Stimulated activated CD4-positive, alpha-beta T cell treated with anti-CD3 and anti-CD28 coated beads, Interleukin-1b, Interleukin-23, amount 100 ng/mL, for 48 hours (primary cell): ENCODE measurements at regions not wholly inside any gene's neighbourhood (a gene's known extent, or its start where the extent isn't known, plus 50 kb on each side); places are given as distances from the start of the nearest gene placed in this dataset.

ENCODE experiments used
- DNase-seq: peaks from one replicate; pipeline ENCODE4 v3.0.0-alpha.2; 2020

DNA sequence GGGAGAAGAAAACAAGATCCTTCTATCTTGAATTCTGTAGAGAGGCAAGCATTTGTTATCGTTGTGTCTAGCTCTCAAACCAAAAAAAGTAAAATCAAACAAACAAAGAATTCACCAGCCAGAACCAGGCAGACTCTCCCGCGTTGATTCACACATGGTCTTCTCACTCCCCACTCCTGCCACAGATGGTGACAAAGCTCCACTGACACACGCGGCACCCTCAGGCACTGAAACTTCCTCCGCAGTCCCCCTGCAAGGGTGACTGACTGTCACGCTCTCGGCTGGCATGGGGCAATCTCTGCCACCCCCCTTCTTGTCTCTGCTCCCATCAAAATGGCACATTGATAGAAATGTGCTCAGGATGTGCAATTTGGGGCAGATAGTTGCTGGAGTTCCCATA lies 304.9 kb downstream of the DHX15 start:
- DNase-seq, result no peak

GRCh38 chr4:24278693-24279092 lies 305.7 kb downstream of the DHX15 start:
- DNase-seq, result no peak

GRCh38 chr4:24274381-24274941 lies 309.9 kb downstream of the DHX15 start:
- DNase-seq, result no peak

GRCh38 chr4:24273136-24273535 lies 311.2 kb downstream of the DHX15 start:
- no peak for DNase-seq

- DNase-seq, result no peak
Measured at GRCh38 chr4:24266951-24267722, 317.2 kb downstream of the DHX15 start.

DNA sequence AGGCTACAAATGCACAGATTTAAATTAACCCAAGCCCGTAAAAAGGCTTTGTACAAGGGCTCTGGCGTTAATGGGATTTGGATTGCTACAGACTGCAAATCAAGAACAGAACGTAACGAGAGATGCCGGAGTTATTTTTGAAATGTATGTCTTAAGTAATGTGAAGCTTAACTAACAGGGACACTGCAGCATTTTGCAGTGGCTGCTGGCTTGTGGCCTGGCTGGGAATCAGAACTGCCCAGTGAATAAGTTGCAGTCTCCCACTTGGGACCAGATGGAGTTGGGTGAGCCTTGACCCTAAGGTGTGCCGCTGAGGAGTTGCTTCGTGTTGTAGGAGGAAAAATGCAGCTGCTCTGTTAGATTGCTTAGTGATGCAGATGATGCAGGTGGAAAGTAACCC lies 318.4 kb downstream of the DHX15 start:
- DNase-seq, result no peak

GRCh38 chr4:24262616-24263015 lies 321.7 kb downstream of the DHX15 start:
- DNase-seq, result no peak

DNA sequence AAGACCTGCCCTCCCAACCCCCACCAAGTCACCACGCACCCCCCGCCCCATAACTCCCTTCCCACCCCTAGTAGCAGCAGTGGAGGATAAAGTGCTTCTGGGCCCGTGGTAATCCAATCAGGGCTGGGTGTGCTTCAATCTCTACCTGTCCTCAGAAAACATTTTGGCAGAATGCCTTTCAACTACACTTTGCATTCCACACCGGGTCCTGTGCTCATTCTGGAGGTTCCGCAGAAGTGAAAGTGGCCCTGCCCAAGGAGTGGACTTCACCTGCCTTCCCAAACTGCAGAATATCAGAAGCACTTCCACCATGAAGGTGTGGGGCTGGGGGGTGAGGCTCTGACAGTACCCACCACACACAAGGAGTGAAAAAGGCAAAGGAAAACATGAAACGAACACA lies 322.3 kb downstream of the DHX15 start:
- no peak for DNase-seq

GRCh38 chr4:24260923-24261564 lies 323.3 kb downstream of the DHX15 start:
- no peak for DNase-seq

- no peak for DNase-seq
Measured at GRCh38 chr4:24260133-24260715, 324.1 kb downstream of the DHX15 start.

- no peak for DNase-seq
Measured at GRCh38 chr4:24256547-24256946, 327.8 kb downstream of the DHX15 start.

- DNase-seq, result no peak
Measured at GRCh38 chr4:24256066-24256465, 328.3 kb downstream of the DHX15 start.

DNA sequence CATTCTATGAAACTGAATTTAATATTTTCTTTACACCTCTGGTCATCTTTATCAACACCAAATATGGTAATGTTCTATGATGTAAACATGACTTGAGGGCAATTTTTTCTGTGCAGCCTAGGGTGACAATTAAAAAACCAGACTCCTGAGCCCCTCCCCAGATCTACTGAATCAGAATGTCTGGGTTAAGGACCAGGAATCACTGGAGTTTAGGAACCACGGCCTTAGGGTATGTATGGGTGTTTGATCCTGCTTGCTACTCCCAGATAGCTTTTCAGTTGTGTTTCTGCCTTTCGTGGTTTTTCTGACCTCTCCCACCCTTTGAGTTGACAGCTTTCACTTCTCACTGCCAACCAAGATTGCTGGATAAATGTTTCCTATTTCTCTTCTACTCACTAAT lies 332.2 kb downstream of the DHX15 start:
- DNase-seq, result no peak

DNA sequence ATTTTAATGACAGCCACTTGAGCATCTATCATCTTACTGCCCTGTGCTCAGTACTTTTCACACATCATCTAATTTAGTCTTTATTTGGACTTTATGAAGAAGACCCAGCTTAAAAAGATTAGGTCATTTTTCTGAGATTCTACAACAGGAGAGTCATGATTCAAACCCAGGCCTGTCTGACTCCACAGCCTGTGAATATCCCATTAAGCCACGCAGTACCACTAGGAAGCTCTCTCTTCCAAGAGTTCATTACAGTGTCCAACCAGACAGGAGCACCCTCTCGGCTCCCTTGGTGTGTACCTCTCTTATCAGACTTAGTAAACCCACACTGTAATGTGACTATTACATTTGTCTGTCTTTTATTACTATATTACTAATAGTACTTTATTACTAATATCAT lies 332.8 kb downstream of the DHX15 start:
- no peak for DNase-seq

GRCh38 chr4:24249972-24250371 lies 334.4 kb downstream of the DHX15 start:
- DNase-seq, result no peak

DNA sequence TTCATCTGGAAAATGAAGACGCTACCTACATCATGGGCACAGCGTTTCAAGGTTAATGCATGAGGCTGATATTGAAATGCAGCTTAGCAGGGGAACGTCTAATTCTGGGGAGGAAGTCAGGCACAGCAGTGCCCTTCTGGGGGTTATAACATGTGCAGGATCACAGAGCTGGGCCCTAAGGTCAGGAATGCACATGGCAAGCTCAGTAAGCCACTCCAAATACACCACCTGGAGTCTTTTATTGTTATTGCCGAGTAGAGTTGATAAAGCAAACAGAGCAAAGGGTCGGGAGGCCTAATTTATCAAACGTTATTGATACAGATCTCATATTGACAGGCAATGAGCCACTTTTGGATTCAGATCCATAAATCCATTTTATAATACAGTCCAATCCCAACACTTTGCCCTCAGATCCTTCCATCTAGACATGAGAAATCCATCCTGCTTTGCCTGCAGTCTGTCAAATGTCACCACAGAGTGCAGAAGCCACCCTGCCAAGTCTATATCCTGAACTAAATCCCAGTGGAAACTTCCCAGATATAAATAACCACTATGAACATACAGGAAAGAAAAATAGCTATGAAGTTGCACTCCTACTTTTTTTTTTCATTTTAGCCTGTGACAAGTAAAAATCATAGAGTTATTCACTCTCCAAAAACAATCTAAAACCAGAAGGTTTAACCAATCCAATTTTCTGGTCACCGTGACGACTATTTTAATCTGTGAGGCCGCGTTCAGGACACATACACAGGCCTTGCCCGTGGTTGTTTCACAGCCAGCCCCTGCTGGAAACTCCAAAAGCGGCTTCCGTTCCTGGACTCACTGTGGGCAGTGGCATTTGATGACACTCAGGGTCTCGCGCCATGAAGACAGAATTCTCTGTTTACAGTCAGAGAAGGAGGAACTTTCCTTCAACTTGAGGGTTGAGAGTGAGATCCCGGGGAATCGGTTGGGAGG lies 335.4 kb downstream of the DHX15 start:
- DNase-seq, result no peak

DNA sequence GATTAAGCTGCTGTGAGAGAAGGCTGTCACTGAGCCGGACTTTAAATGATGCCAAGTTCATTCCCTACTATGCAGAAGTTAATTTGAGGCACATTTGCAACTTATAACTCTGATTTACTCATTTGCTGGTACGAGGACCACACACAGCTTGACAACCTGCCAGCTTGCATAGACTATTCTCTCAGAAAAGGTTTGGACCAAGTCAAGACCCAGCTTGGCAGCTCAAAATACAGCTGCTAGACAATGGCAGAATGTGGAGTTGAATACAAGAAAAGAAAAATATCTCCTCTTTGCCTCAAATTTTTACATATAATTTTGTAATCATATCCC lies 338.9 kb downstream of the DHX15 start:
- DNase-seq, result no peak

- DNase-seq, result no peak
Measured at GRCh38 chr4:24244663-24245490, 339.5 kb downstream of the DHX15 start.

DNA sequence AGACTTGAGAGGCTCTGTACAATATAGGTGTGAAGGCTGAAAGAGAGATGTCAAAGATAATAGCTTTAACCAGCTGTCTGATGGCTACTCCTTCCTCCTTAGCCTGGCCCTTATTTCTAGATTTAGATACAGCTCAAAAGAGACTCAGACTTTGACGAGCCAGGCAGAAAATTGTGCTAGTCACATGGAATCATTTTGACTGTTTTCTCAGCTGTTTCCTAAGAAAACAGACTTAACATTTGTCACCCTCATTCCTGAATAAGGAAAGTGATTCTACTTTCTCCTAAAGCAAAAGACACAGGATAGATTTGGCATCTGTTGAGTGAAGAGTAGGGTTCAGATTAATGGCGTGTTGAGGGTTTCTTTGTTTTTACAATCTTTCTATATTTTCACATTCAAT lies 340.7 kb downstream of the DHX15 start:
- no peak for DNase-seq

GRCh38 chr4:24241511-24241910 lies 342.8 kb downstream of the DHX15 start:
- DNase-seq, result no peak

- DNase-seq, result no peak
Measured at GRCh38 chr4:24240655-24241054, 343.7 kb downstream of the DHX15 start.

DNA sequence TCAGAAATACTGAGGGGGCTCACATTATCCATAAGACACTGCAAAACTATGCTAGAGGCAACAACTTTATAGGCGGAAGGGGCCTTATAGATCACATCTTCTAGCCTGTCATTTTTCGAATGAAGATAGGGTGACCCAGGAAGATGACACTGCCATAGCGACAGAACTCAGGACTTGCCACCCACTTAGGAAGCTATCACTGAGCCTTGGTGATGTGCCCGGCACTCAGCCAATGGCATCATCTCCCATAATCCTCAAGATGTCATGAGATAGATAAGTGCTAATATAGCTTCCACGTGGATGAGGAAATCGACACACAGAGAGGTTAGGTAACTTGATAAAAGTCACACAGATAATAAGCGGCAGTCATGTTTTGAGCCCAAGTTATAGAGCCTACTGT lies 346.6 kb downstream of the DHX15 start:
- DNase-seq, result no peak
